H9 (cell line): ENCODE measurements at regions not wholly inside any gene's neighbourhood (a gene's known extent, or its start where the extent isn't known, plus 50 kb on each side); places are given as distances from the start of the nearest gene placed in this dataset.

ENCODE experiments used
- DNase-seq: peaks from one replicate; pipeline ENCODE4 v3.0.0-alpha.2; 2017
- H2AFZ ChIP-seq: one replicate; pipeline ENCODE4 v1.6.1; 2013; ENCODE audit warnings: mild to moderate bottlenecking, low read length, control low read depth, moderate library complexity
- H2AK5ac ChIP-seq: 2 replicates; pipeline ENCODE4 v1.6.1; 2013; ENCODE audit warnings: low read length, control low read depth, mixed read lengths; ENCODE audit not compliant: insufficient read length
- H2BK120ac ChIP-seq: one replicate; pipeline ENCODE4 v1.6.1; 2013; ENCODE audit warnings: low read depth, mild to moderate bottlenecking, low read length, control low read depth, inconsistent platforms; ENCODE audit not compliant: poor library complexity, severe bottlenecking
- H2BK12ac ChIP-seq: 2 replicates; pipeline ENCODE4 v1.6.1; 2013; ENCODE audit warnings: low read length, control low read depth, mixed read lengths, low read depth; ENCODE audit not compliant: insufficient read length
- H2BK15ac ChIP-seq: 2 replicates; pipeline ENCODE4 v1.6.1; 2013; ENCODE audit warnings: low read depth, low read length, control low read depth
- H2BK20ac ChIP-seq: one replicate; pipeline ENCODE4 v1.6.1; 2013; ENCODE audit warnings: low read depth, mild to moderate bottlenecking, low read length, control low read depth, inconsistent platforms; ENCODE audit not compliant: poor library complexity, severe bottlenecking
- H2BK5ac ChIP-seq: 2 replicates; pipeline ENCODE4 v1.6.1; 2013; ENCODE audit warnings: low read length, control low read depth, mixed read lengths; ENCODE audit not compliant: insufficient read length
- H3K14ac ChIP-seq: 2 replicates; pipeline ENCODE4 v1.6.1; 2013; ENCODE audit warnings: low read length, control low read depth; ENCODE audit not compliant: insufficient read depth
- H3K18ac ChIP-seq: 2 replicates; pipeline ENCODE4 v1.6.1; 2013; ENCODE audit warnings: low read depth, mild to moderate bottlenecking, mixed read lengths, low read length, control low read depth; ENCODE audit not compliant: insufficient read length
- H3K23ac ChIP-seq: 2 replicates; pipeline ENCODE4 v1.6.1; 2013; ENCODE audit warnings: low read length, control low read depth, mixed read lengths, low read depth; ENCODE audit not compliant: insufficient read length
- H3K23me2 ChIP-seq: 2 replicates; pipeline ENCODE4 v1.6.1; 2013; ENCODE audit warnings: low read depth, mild to moderate bottlenecking, mixed read lengths, low read length, control low read depth; ENCODE audit not compliant: insufficient read length, poor library complexity, severe bottlenecking
- H3K27ac ChIP-seq: 2 replicates; pipeline ENCODE4 v1.5.1; 2013; ENCODE audit warnings: low read length, control low read depth, mixed read lengths, low read depth; ENCODE audit not compliant: insufficient read length
- H3K27me3 ChIP-seq: 2 replicates; pipeline ENCODE4 v1.6.1; 2013; ENCODE audit warnings: low read length, control low read depth, inconsistent platforms; ENCODE audit not compliant: insufficient read depth
- H3K4ac ChIP-seq: 2 replicates; pipeline ENCODE4 v1.6.1; 2013; ENCODE audit warnings: low read depth, mild to moderate bottlenecking, control low read depth, inconsistent platforms, low read length, moderate library complexity
- H3K4me1 ChIP-seq: 2 replicates; pipeline ENCODE4 v1.6.1; 2013; ENCODE audit warnings: low read length, control low read depth, inconsistent platforms; ENCODE audit not compliant: insufficient read depth
- H3K4me2 ChIP-seq: 2 replicates; pipeline ENCODE4 v1.6.1; 2013; ENCODE audit warnings: low read length, control low read depth, mixed read lengths; ENCODE audit not compliant: insufficient read length, insufficient read depth
- H3K56ac ChIP-seq: 2 replicates; pipeline ENCODE4 v1.6.1; 2013; ENCODE audit warnings: low read depth, mild to moderate bottlenecking, mixed read lengths, low read length, control low read depth; ENCODE audit not compliant: insufficient read length
- H3K79me1 ChIP-seq: 2 replicates; pipeline ENCODE4 v1.6.1; 2013; ENCODE audit warnings: low read depth, mild to moderate bottlenecking, moderate library complexity, low read length, control low read depth, inconsistent platforms; ENCODE audit not compliant: insufficient read depth, poor library complexity, severe bottlenecking
- H3K79me2 ChIP-seq: 2 replicates; pipeline ENCODE4 v1.6.1; 2013; ENCODE audit warnings: low read length, control low read depth, inconsistent platforms; ENCODE audit not compliant: insufficient read depth
- H3K9ac ChIP-seq: 2 replicates; pipeline ENCODE4 v1.6.1; 2013; ENCODE audit warnings: low read length, control low read depth, mixed read lengths; ENCODE audit not compliant: insufficient read length; ENCODE audit errors: extremely low read depth
- H3K9me3 ChIP-seq: one replicate; pipeline ENCODE4 v1.6.1; 2013; ENCODE audit warnings: low read depth, low read length, inconsistent platforms; ENCODE audit not compliant: control insufficient read depth
- H3T11ph ChIP-seq: one replicate; pipeline ENCODE4 v1.6.1; 2013; ENCODE audit warnings: mild to moderate bottlenecking, low read length, control low read depth, inconsistent platforms
- H4K20me1 ChIP-seq: one replicate; pipeline ENCODE4 v1.6.1; 2013; ENCODE audit not compliant: control insufficient read depth, insufficient read length, insufficient read depth
- H4K5ac ChIP-seq: 2 replicates; pipeline ENCODE4 v1.6.1; 2013; ENCODE audit warnings: low read depth, mild to moderate bottlenecking, mixed read lengths, low read length, control low read depth; ENCODE audit not compliant: insufficient read length
- H4K8ac ChIP-seq: replicated peaks from 2 replicates; pipeline ENCODE4 v1.6.1; 2013; ENCODE audit warnings: low read length, control low read depth, mixed read lengths, low read depth; ENCODE audit not compliant: insufficient read length
- H4K91ac ChIP-seq: 2 replicates; pipeline ENCODE4 v1.6.1; 2013; ENCODE audit warnings: low read depth, mild to moderate bottlenecking, moderate library complexity, mixed read lengths, low read length, control low read depth; ENCODE audit not compliant: insufficient read length
- H3K27ac Mint-ChIP-seq, 3 experiments: 2 replicates in 2 of 3; 3 replicates in 1 of 3; pipeline ENCODE4 v1.8.0; 2020 to 2021; ENCODE audit warnings: mixed read lengths in 3 of 3, mild to moderate bottlenecking in 1 of 3, moderate library complexity in 1 of 3
- H3K27me3 Mint-ChIP-seq: 2 replicates; pipeline ENCODE4 v1.8.0; 2021; ENCODE audit warnings: low read depth, mild to moderate bottlenecking, moderate library complexity, mixed read lengths
- H3K36me3 Mint-ChIP-seq, 3 experiments: 2 replicates in 2 of 3; 3 replicates in 1 of 3; pipeline ENCODE4 v1.8.0; 2020 to 2021; ENCODE audit warnings: low read depth in 3 of 3, mixed read lengths in 3 of 3; ENCODE audit not compliant: insufficient read depth in 1 of 3
- H3K4me1 Mint-ChIP-seq, 2 experiments: 2 replicates each; pipeline ENCODE4 v1.8.0; 2020; ENCODE audit warnings: mixed read lengths in 2 of 2
- H3K4me3 Mint-ChIP-seq, 2 experiments: 2 replicates in 1 of 2; 3 replicates in 1 of 2; pipeline ENCODE4 v1.8.0; 2020 to 2021; ENCODE audit warnings: mild to moderate bottlenecking in 2 of 2, mixed read lengths in 2 of 2, moderate library complexity in 1 of 2
- H3K9me3 Mint-ChIP-seq, 2 experiments: 2 replicates in 1 of 2; 3 replicates in 1 of 2; pipeline ENCODE4 v1.8.0; 2020; ENCODE audit warnings: mild to moderate bottlenecking in 2 of 2, mixed read lengths in 2 of 2, moderate library complexity in 1 of 2
- CTCF ChIP-seq: fragments of 200-600 bp; sonication (generic); conservative IDR thresholded peaks from 3 replicates; pipeline ENCODE4 v1.8.0; 2021; ENCODE audit warnings: antibody characterized with exemption, mild to moderate bottlenecking

GRCh38 chr4:131632877-131633276 lies 1516.2 kb upstream of the PCDH10 start:
- H2BK5ac ChIP-seq, result no peak overlapping the region
- no peak overlapping the region for H3K4ac ChIP-seq
- no peak overlapping the region for H3K27ac Mint-ChIP-seq
- no peak overlapping the region for H3K23ac ChIP-seq
- H3K23me2 ChIP-seq, result no peaks in the 10 kb centered on the region
- no peak overlapping the region for H3K14ac ChIP-seq
- TF ChIP-seq CTCF, result no peak
- no peak for DNase-seq
- no peak overlapping the region for H3K56ac ChIP-seq
- H3K18ac ChIP-seq, result no peak overlapping the region
- no peaks in the 10 kb centered on the region for H3K79me1 ChIP-seq
- H3K9me3 Mint-ChIP-seq, result peaks cover 37 to 41% of the 10 kb centered on the region in 2 experiments
- H3K36me3 Mint-ChIP-seq, result peaks cover 11 to 40% (median 19%) of the 10 kb centered on the region in 3 experiments
- no peak overlapping the region for H2BK15ac ChIP-seq
- H2AK5ac ChIP-seq, result no peak overlapping the region
- no peak overlapping the region for H3K4me2 ChIP-seq
- no peaks in the 10 kb centered on the region for H3K4me1 Mint-ChIP-seq
- no peak overlapping the region for H3K27ac ChIP-seq
- H2BK20ac ChIP-seq, result no peak overlapping the region
- no peaks in the 10 kb centered on the region for H3K79me2 ChIP-seq
- H3K27me3 Mint-ChIP-seq, result no peaks in the 10 kb centered on the region
- no peaks in the 10 kb centered on the region for H3K4me1 ChIP-seq
- no peak overlapping the region for H2AFZ ChIP-seq
- H3K4me3 Mint-ChIP-seq, result no peak overlapping the region
- H3K9me3 ChIP-seq, result peaks cover 7% of the 10 kb centered on the region
- no peak overlapping the region for H3K9ac ChIP-seq
- H4K8ac ChIP-seq, result no peak overlapping the region
- H3K27me3 ChIP-seq, result no peaks in the 10 kb centered on the region
- no peak overlapping the region for H4K5ac ChIP-seq
- H4K20me1 ChIP-seq, result no peaks in the 10 kb centered on the region
- no peak overlapping the region for H2BK12ac ChIP-seq
- H3T11ph ChIP-seq, result no peak overlapping the region
- no peak overlapping the region for H4K91ac ChIP-seq
- no peak overlapping the region for H2BK120ac ChIP-seq
